Endothelial cell (in vitro differentiated cells): ENCODE measurements at regions not wholly inside any gene's neighbourhood (a gene's known extent, or its start where the extent isn't known, plus 50 kb on each side); places are given as distances from the start of the nearest gene placed in this dataset.
"Not testable (repeated sequence)": the region's sequence is repeated elsewhere in the genome, so short reads cannot be mapped to it uniquely, and the experiment has no call there.

ENCODE experiments used
- DNase-seq: peaks from one replicate; pipeline ENCODE4 v3.0.0; 2021; ENCODE audit warnings: low spot score
- H3K27ac Mint-ChIP-seq: one replicate; pipeline ENCODE4 v1.8.0; 2021; ENCODE audit warnings: mixed read lengths, inconsistent platforms; ENCODE audit not compliant: unreplicated experiment
- H3K27me3 Mint-ChIP-seq: one replicate; pipeline ENCODE4 v1.8.0; 2021; ENCODE audit warnings: mild to moderate bottlenecking, moderate library complexity, mixed read lengths, inconsistent platforms; ENCODE audit not compliant: unreplicated experiment
- H3K36me3 Mint-ChIP-seq: one replicate; pipeline ENCODE4 v1.8.0; 2021; ENCODE audit warnings: mild to moderate bottlenecking, low read depth, mixed read lengths, inconsistent platforms; ENCODE audit not compliant: unreplicated experiment
- H3K4me1 Mint-ChIP-seq: one replicate; pipeline ENCODE4 v1.8.0; 2021; ENCODE audit warnings: mild to moderate bottlenecking, mixed read lengths, inconsistent platforms; ENCODE audit not compliant: unreplicated experiment
- H3K4me3 Mint-ChIP-seq: one replicate; pipeline ENCODE4 v1.8.0; 2021; ENCODE audit warnings: mild to moderate bottlenecking, mixed read lengths, inconsistent platforms; ENCODE audit not compliant: unreplicated experiment
- H3K9me3 Mint-ChIP-seq: one replicate; pipeline ENCODE4 v1.8.0; 2021; ENCODE audit warnings: mixed read lengths, inconsistent platforms; ENCODE audit not compliant: unreplicated experiment
- CTCF ChIP-seq: fragments of 200-600 bp; sonication (generic); IDR thresholded peaks from one replicate; pipeline ENCODE4 v1.5.0; 2021; ENCODE audit warnings: antibody characterized with exemption; ENCODE audit not compliant: unreplicated experiment

- Mint-ChIP-seq H3K4me3 (no peak overlapping the region), H3K4me1 (no peaks in the 10 kb centered on the region), H3K27ac (no peak overlapping the region), H3K9me3 (no peaks in the 10 kb centered on the region), H3K27me3 (peaks cover 4% of the 10 kb centered on the region), H3K36me3 (no peaks in the 10 kb centered on the region)
- no peak for TF ChIP-seq CTCF
- no peak for DNase-seq
Observed at GRCh38 chr20:48217190-48217589, 431.9 kb upstream of the SULF2 start.

GRCh38 chr20:48215536-48215935 is 430.3 kb upstream of the SULF2 start:
- H3K27me3 Mint-ChIP-seq: peaks cover 6% of the 10 kb centered on the region
- no peaks in the 10 kb centered on the region for H3K9me3 Mint-ChIP-seq
- H3K4me3 Mint-ChIP-seq: no peak overlapping the region
- H3K27ac Mint-ChIP-seq: no peak overlapping the region
- no peaks in the 10 kb centered on the region for H3K36me3 Mint-ChIP-seq
- no peaks in the 10 kb centered on the region for H3K4me1 Mint-ChIP-seq
- DNase-seq: no peak
- no peak for TF ChIP-seq CTCF

GRCh38 chr20:48214601-48215000 is 429.3 kb upstream of the SULF2 start:
- H3K9me3 Mint-ChIP-seq: no peaks in the 10 kb centered on the region
- no peak for DNase-seq
- no peak overlapping the region for H3K4me3 Mint-ChIP-seq
- TF ChIP-seq CTCF: no peak
- no peaks in the 10 kb centered on the region for H3K36me3 Mint-ChIP-seq
- peaks cover 6% of the 10 kb centered on the region for H3K27me3 Mint-ChIP-seq
- H3K27ac Mint-ChIP-seq: no peak overlapping the region
- no peaks in the 10 kb centered on the region for H3K4me1 Mint-ChIP-seq

GRCh38 chr20:48213635-48214034 is 428.4 kb upstream of the SULF2 start:
- H3K27me3 Mint-ChIP-seq, H3K27ac Mint-ChIP-seq, H3K4me3 Mint-ChIP-seq: not testable (repeated sequence)

DNA sequence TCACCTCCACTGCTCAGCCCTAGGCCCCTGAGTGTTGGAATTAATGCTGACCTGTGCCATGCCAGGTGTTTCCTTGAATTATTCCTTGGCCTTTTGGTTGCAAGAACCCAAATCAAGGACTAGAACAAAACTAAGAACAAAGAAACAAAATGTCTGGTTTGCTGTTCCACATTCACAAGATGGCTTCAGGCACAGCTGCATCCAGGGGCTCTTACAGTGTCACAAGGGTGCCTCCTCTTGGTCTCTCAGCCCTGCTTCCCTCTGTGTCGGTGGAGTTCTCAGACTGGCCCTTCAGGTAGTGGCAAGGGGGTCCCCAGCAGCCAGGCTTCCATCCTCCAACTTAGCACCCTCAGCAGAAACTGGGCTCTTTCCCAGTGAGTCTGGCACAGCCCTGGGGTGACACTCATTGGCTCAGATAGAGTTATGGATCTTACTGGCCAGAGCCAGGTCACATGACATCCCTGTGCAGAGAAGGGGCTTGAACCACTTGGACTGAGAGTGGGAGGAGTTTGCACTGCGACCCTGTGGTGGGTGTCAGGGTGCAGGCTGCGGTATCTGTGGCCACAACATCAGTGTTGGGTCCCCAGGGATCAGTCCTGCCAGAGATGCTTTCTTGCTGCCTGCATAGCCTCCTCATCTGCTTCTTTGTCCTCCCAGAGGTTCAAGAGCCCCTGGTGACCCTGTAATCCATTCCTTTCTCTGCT is 427.7 kb upstream of the SULF2 start:
- H3K27me3 Mint-ChIP-seq: peaks cover 6% of the 10 kb centered on the region
- H3K36me3 Mint-ChIP-seq: no peaks in the 10 kb centered on the region
- TF ChIP-seq CTCF: no peak
- H3K4me1 Mint-ChIP-seq: no peaks in the 10 kb centered on the region
- H3K27ac Mint-ChIP-seq: no peak overlapping the region
- no peak overlapping the region for H3K4me3 Mint-ChIP-seq
- no peaks in the 10 kb centered on the region for H3K9me3 Mint-ChIP-seq
- DNase-seq: no peak

More at GRCh38 chr20:48213635-48214034, 428.4 kb upstream of the SULF2 start:
- H3K4me1 Mint-ChIP-seq, DNase-seq, H3K36me3 Mint-ChIP-seq, H3K9me3 Mint-ChIP-seq: not testable (repeated sequence)
